ES-I3 (cell line): ENCODE measurements at regions not wholly inside any gene's neighbourhood (a gene's known extent, or its start where the extent isn't known, plus 50 kb on each side); places are given as distances from the start of the nearest gene placed in this dataset.
"Not testable (repeated sequence)": the region's sequence is repeated elsewhere in the genome, so short reads cannot be mapped to it uniquely, and the experiment has no call there.

Experiments
- H3K36me3 ChIP-seq: 2 replicates; pipeline ENCODE4 v1.6.1; 2013; ENCODE audit warnings: mild to moderate bottlenecking, low read length, control low read depth, moderate library complexity; ENCODE audit not compliant: insufficient read depth
- H3K4me1 ChIP-seq: 2 replicates; pipeline ENCODE4 v1.6.1; 2013; ENCODE audit warnings: mild to moderate bottlenecking, control low read depth, low read length; ENCODE audit not compliant: insufficient read depth
- H3K9ac ChIP-seq: 2 replicates; pipeline ENCODE4 v1.6.1; 2013; ENCODE audit warnings: low read depth, mild to moderate bottlenecking, low read length, moderate library complexity
- H3K9me3 ChIP-seq: 2 replicates; pipeline ENCODE4 v1.6.1; 2013; ENCODE audit warnings: mild to moderate bottlenecking, low read length, moderate library complexity; ENCODE audit not compliant: control insufficient read depth, insufficient read depth

DNA sequence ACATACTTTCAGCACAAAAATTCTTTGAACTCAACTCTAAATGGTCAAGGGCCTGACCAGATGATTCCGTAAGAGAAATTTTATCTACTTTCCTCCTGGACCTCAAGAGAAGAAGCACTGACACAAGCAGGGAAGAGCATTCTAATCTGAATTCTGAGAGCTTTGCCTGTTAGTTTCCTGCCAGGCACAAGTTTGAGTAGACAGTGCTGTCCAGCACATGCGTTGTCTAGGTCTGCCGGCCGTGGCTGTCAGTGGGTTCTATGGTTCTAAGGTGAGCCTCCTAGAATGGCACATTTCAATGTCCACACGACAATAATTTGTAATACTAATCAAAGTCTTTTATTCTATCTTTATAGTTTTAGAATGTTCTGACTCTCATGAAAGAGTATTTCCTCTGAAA, 91.9 kb downstream of the RFPL4B start:
- H3K36me3 ChIP-seq = no peaks in the 10 kb centered on the region
- H3K4me1 ChIP-seq = 0 out of 2 replicates have a peak, but pooled peaks cover 3% of the 10 kb centered on the region
- H3K9me3 ChIP-seq = no peaks in the 10 kb centered on the region
- H3K9ac ChIP-seq = no peak overlapping the region

GRCh38 chr6:112439432-112439831, 92.3 kb downstream of the RFPL4B start:
- Histone ChIP-seq H3K9ac (no peak overlapping the region), H3K4me1 (0 out of 2 replicates have a peak, but pooled peaks cover 3% of the 10 kb centered on the region), H3K9me3 (no peaks in the 10 kb centered on the region), H3K36me3 (no peaks in the 10 kb centered on the region)

GRCh38 chr6:112441607-112442006, 94.5 kb downstream of the RFPL4B start:
- no peak overlapping the region for H3K9ac ChIP-seq
- no peaks in the 10 kb centered on the region for H3K36me3 ChIP-seq
- no peaks in the 10 kb centered on the region for H3K9me3 ChIP-seq
- H3K4me1 ChIP-seq = 0 out of 2 replicates have a peak, but pooled peaks cover 3% of the 10 kb centered on the region

- Histone ChIP-seq H3K4me1 (0 out of 2 replicates have a peak, but pooled peaks cover 3% of the 10 kb centered on the region), H3K9ac (no peak overlapping the region), H3K9me3 (no peaks in the 10 kb centered on the region), H3K36me3 (no peaks in the 10 kb centered on the region)
Observed at GRCh38 chr6:112443179-112444065, 96.3 kb downstream of the RFPL4B start.

DNA sequence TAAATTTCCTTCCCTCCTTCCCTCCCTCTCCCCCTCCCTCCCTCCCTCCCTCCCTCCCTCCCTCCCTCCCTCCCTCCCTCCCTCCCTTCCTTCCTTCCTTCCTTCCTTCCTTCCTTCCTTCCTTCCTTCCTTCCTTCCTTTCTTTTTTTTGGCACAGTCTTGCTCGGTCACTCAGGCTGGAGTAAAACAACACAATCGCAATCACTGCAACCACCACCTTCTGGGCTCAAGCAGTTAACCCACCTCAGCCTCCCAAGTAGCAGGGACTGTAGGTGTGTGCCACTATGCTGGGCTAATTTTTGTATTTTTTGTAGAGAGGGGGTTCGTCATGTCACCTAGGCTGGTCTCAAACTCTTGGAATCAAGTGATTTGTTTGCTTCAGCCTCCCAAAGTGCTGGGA, 101.7 kb downstream of the RFPL4B start:
- not testable (repeated sequence) for H3K9ac ChIP-seq, H3K9me3 ChIP-seq, H3K4me1 ChIP-seq, H3K36me3 ChIP-seq

DNA sequence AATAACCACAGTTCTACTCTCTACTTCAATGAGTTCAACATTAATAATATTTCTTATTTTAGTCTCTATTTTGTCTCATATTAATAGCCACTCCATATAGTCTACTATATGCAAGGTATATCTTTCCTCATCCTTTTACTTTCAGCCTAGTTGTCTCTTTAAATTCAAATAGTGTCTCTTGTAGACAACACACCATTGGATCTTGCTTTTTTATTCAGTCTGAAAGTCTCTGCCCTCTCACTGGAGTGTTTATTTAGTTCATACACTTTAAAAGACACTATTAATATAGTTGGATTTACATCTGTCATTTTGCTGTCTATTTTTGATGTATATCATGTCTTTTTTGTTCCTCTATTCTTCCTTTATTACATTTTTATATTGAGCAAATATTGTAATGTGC, 103.5 kb downstream of the RFPL4B start:
- Histone ChIP-seq H3K4me1 (no peaks in the 10 kb centered on the region), H3K36me3 (no peaks in the 10 kb centered on the region), H3K9me3 (no peaks in the 10 kb centered on the region; the same call in 1 of the 2 replicates), H3K9ac (no peak overlapping the region)

GRCh38 chr6:112457886-112458285, 110.8 kb downstream of the RFPL4B start:
- no peaks in the 10 kb centered on the region for H3K4me1 ChIP-seq
- H3K36me3 ChIP-seq = no peaks in the 10 kb centered on the region
- H3K9ac ChIP-seq = no peak overlapping the region
- no peaks in the 10 kb centered on the region for H3K9me3 ChIP-seq

- Histone ChIP-seq H3K9me3 (no peaks in the 10 kb centered on the region), H3K4me1 (no peaks in the 10 kb centered on the region)
Observed at GRCh38 chr6:112459758-112460304, 112.7 kb downstream of the RFPL4B start.

DNA sequence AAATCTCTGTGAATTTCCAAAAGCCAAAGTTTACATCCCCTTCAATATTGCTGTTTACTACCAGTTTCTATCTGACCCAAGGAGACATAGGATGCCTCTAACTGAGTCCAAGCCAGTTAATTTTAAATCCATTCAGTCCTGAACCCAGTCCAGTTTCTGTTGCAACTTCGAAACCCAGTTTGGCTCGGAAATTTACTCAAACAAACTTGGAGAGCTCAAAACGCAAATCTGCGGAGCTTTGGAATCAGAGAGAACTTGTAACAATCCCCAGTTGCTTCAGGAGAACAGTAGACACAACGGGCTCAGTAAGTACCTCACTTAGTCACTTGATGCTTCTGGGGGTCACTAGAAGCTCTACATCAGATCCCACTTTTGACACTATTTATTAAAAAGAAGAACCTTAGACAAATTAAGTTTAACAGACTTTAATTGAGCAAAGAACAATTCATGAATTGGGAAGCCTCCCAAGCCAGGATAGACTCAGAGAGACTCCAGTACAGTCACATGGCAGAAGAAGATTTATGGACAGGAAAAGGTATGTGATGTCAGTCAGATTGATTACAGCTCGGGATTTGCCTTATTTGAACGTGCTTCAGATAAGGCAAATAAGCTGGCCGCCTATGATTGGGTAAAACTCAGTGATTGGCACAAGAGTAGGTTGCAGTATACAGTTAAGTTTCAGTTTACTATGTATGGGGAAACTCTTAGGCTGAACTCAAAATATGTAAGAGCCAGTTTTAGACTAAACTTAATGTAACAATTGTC, 118.0 kb downstream of the RFPL4B start:
- H3K4me1 ChIP-seq = no peaks in the 10 kb centered on the region
- no peaks in the 10 kb centered on the region for H3K9me3 ChIP-seq
- no peaks in the 10 kb centered on the region for H3K36me3 ChIP-seq

More at GRCh38 chr6:112459758-112460304, 112.7 kb downstream of the RFPL4B start:
- no peak overlapping the region for H3K9ac ChIP-seq
- no peaks in the 10 kb centered on the region for H3K36me3 ChIP-seq

GRCh38 chr6:112466373-112467151, 119.4 kb downstream of the RFPL4B start:
- H3K36me3 ChIP-seq = no peaks in the 10 kb centered on the region
- no peaks in the 10 kb centered on the region for H3K9me3 ChIP-seq
- no peaks in the 10 kb centered on the region for H3K4me1 ChIP-seq
- H3K9ac ChIP-seq = no peak overlapping the region

More for the DNA sequence above, 118.0 kb downstream of the RFPL4B start:
- no peak overlapping the region for H3K9ac ChIP-seq

DNA sequence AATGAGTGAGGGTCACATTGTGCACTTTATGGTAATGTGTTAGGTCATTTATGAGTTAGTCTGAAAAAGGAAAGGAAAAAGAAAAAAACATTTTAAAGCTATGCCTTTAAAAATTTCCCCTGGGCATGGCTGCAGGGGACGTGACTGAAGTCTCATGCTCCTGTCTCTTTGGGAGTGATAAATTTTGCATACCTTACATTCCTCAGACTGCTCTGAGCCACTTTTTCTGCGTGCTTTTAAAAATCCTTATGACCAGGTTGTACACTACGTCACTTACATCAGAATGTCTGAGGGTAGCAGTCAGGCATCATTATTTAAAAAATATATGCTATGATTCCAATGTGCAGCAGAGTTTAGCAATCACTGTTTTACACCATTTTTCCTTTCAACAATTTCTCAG, 121.2 kb downstream of the RFPL4B start:
- Histone ChIP-seq H3K4me1 (no peaks in the 10 kb centered on the region), H3K9ac (no peak overlapping the region), H3K36me3 (no peaks in the 10 kb centered on the region), H3K9me3 (no peaks in the 10 kb centered on the region)

- H3K4me1 ChIP-seq = no peaks in the 10 kb centered on the region
- no peak overlapping the region for H3K9ac ChIP-seq
- H3K9me3 ChIP-seq = no peaks in the 10 kb centered on the region
- no peaks in the 10 kb centered on the region for H3K36me3 ChIP-seq
Observed at GRCh38 chr6:112469306-112469705, 122.2 kb downstream of the RFPL4B start.

- H3K36me3 ChIP-seq = no peaks in the 10 kb centered on the region
- H3K4me1 ChIP-seq = no peaks in the 10 kb centered on the region
- H3K9ac ChIP-seq = no peak overlapping the region
- H3K9me3 ChIP-seq = no peaks in the 10 kb centered on the region
Observed at GRCh38 chr6:112470376-112470775, 123.2 kb downstream of the RFPL4B start.

- Histone ChIP-seq H3K9me3 (no peaks in the 10 kb centered on the region), H3K4me1 (no peaks in the 10 kb centered on the region), H3K9ac (no peak overlapping the region), H3K36me3 (no peaks in the 10 kb centered on the region)
Observed at GRCh38 chr6:112470950-112471349, 123.8 kb downstream of the RFPL4B start.
